Adrenal gland (tissue), 9 donors: ENCODE measurements at regions not wholly inside any gene's neighbourhood (a gene's known extent, or its start where the extent isn't known, plus 50 kb on each side); places are given as distances from the start of the nearest gene placed in this dataset.

Source experiments
- DNase-seq, 7 donors: peaks; one replicate each; pipeline ENCODE4 v3.0.0-alpha.2; 2019 to 2020
- H3K27ac ChIP-seq, 5 donors: fragments of 200-600 bp; sonication (generic) in 4 of 5; 1 replicate in 3 of 5; 2 replicates in 2 of 5; pipeline versions ENCODE4 v1.5.1 to v1.8.0; 2016 to 2020; ENCODE audit warnings: mild to moderate bottlenecking in 1 of 5
- H3K27me3 ChIP-seq: fragments of 200-600 bp; 2 replicates; pipeline ENCODE4 v1.8.0; 2021
- H3K36me3 ChIP-seq, 2 donors: fragments of 200-600 bp; replicated peaks in 1 of 2; 1 replicate in 1 of 2; 2 replicates in 1 of 2; pipeline versions ENCODE4 v1.5.1 to v1.8.0; 2018 to 2022
- H3K4me1 ChIP-seq, 2 donors: fragments of 200-600 bp; replicated peaks in 1 of 2; 1 replicate in 1 of 2; 2 replicates in 1 of 2; pipeline versions ENCODE4 v1.5.1 to v1.8.0; 2018 to 2021
- H3K4me3 ChIP-seq, 4 donors: fragments of 200-600 bp; sonication (generic) in 3 of 4; one replicate each; pipeline ENCODE4 v1.5.1; 2016 to 2018
- H3K9me3 ChIP-seq, 3 donors: fragments of 200-600 bp; sonication (generic) in 1 of 3; replicated peaks in 1 of 3; 1 replicate in 2 of 3; 2 replicates in 1 of 3; pipeline versions ENCODE4 v1.5.1 to v1.8.0; 2016 to 2021
- CTCF ChIP-seq, 6 experiments: fragments of 450-650 bp in 4 of 6; fragments of 200-600 bp in 2 of 6; sonication (generic) in 1 of 6; IDR thresholded peaks; 1 replicate in 5 of 6; 2 replicates in 1 of 6; pipeline versions ENCODE4 v1.5.1 to v1.8.0; 2016 to 2021; ENCODE audit warnings: antibody characterized with exemption in 6 of 6, mild to moderate bottlenecking in 2 of 6, moderate library complexity in 1 of 6
- POLR2A ChIP-seq, 2 donors: fragments of 450-650 bp; IDR thresholded peaks; one replicate each; pipeline ENCODE4 v1.6.1; 2017; ENCODE audit warnings: antibody characterized with exemption in 2 of 2, mild to moderate bottlenecking in 2 of 2, moderate library complexity in 1 of 2
- WGBS, 4 donors: extraction: QIAGEN DNeasy Blood & Tissue Kit in 2 of 4; methylation state at CpG; one replicate each; pipeline versions ENCODE4 v1.1.5 to v1.1.7; 2013 to 2017; 5-methylcytosine and 5-hydroxymethylcytosine counted together
- intact Hi-C, 2 donors: fragments of 100-400 bp; cut with DNase I; formaldehyde crosslinking; loops; one replicate each; pipeline versions ENCODE4 v1.14.1 to v1.15.0; 2022 to 2023
- donor health status: healthy with polysubstance abuse.
- donor health status: Bipolar disorder and iron deficiency.
- donor health status: DM: yes; HTN: yes; CAD: no.
- donor health status: DM: no; HTN: no; CAD: no.
- donor health status: DM: no; HTN: no; CAD: no.

- Histone ChIP-seq H3K27ac (no peak overlapping the region), H3K36me3 (no peaks in the 10 kb centered on the region), H3K4me3 (no peak overlapping the region), H3K4me1 (no peaks in the 10 kb centered on the region), H3K9me3 (no peaks in the 10 kb centered on the region), H3K27me3 (no peaks in the 10 kb centered on the region)
- DNase-seq, result no peak
- TF ChIP-seq CTCF (IDR thresholded peaks at IDR 0.05), result no peak
- no peak for TF ChIP-seq POLR2A (IDR thresholded peaks at IDR 0.05)
- intact Hi-C loops, result no loop called here
- WGBS, 4 donors, result 87 to 95% (median 91%) methylated on average over 2 of the region's 2 CpGs
These were observed 170.3 kb downstream of the MIS18A start for GRCh38 chr21:32108566-32108965.

- H3K36me3 ChIP-seq, result no peaks in the 10 kb centered on the region
- H3K4me3 ChIP-seq, result no peak overlapping the region
- DNase-seq, result no peak
- intact Hi-C loops, result no loop called here
- H3K9me3 ChIP-seq, result no peaks in the 10 kb centered on the region
- WGBS, 4 donors, result 76 to 89% (median 84%) methylated on average over 1 of the region's 1 CpG
- H3K27me3 ChIP-seq, result no peaks in the 10 kb centered on the region
- H3K4me1 ChIP-seq, result no peaks in the 10 kb centered on the region
- TF ChIP-seq CTCF (IDR thresholded peaks at IDR 0.05), result no peak
- TF ChIP-seq POLR2A (IDR thresholded peaks at IDR 0.05), result no peak
- no peak overlapping the region for H3K27ac ChIP-seq
These were observed 175.5 kb downstream of the MIS18A start for GRCh38 chr21:32103361-32103760.

DNA sequence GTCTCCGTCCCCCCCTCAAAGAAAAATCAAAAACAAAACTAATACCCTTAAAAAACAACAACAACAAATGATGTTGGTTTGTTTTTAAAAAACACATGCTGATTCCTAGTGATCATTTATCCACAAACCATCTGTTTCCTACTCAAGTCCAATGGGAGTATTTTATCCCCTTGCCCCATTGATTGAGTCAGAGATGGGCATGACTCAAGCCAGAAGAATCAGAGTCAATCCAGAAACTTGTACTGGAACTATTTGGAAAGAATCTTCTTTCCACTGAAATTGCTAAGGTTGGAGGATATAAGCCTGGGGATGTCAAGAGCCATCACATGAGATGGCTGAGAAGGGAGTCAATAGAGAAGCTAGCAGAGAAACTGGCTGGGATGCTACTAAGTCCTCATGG, 176.4 kb downstream of the MIS18A start:
- 93 to 100% (median 94%) methylated on average over 1 of the region's 1 CpG for WGBS, 4 donors
- Histone ChIP-seq H3K4me1 (no peaks in the 10 kb centered on the region), H3K36me3 (no peaks in the 10 kb centered on the region), H3K9me3 (no peaks in the 10 kb centered on the region), H3K27me3 (no peaks in the 10 kb centered on the region), H3K27ac (no peak overlapping the region), H3K4me3 (no peak overlapping the region)
- intact Hi-C loops, result no loop called here
- DNase-seq, result no peak
- no peak for TF ChIP-seq CTCF (IDR thresholded peaks at IDR 0.05)
- no peak for TF ChIP-seq POLR2A (IDR thresholded peaks at IDR 0.05)

DNA sequence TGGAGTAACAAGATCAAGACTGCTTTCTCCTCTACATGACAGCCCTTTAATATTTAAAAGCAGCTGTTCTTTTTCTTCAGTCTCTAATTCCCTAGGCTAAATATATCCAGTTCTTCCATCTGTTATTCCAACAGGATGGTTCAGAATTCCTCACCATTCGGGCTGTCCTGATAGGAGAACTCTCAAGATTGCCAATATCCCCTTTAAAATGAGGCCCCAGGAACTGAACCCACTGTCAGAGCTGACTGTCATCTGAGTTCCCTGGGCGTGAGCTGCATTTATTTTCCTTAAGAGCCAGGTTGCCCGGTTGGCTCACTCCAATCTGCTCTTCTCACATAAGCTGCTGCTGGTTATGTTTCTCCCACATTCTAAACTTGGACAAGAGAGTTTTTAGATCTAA, 177.6 kb downstream of the MIS18A start:
- Histone ChIP-seq H3K9me3 (no peaks in the 10 kb centered on the region), H3K4me1 (no peaks in the 10 kb centered on the region), H3K27me3 (no peaks in the 10 kb centered on the region), H3K36me3 (no peaks in the 10 kb centered on the region), H3K4me3 (no peak overlapping the region), H3K27ac (no peak overlapping the region)
- intact Hi-C loops, result no loop called here
- WGBS, 4 donors, result 71 to 87% (median 79%) methylated on average over 3 of the region's 3 CpGs
- no peak for DNase-seq
- TF ChIP-seq CTCF (IDR thresholded peaks at IDR 0.05) (no peak), POLR2A (IDR thresholded peaks at IDR 0.05) (no peak)
